GM21786 (cell line): ENCODE measurements at regions not wholly inside any gene's neighbourhood (a gene's known extent, or its start where the extent isn't known, plus 50 kb on each side); places are given as distances from the start of the nearest gene placed in this dataset.

ENCODE experiments used
- ATAC-seq: cut with Tn5 transposase; IDR thresholded peaks from one replicate; pipeline ENCODE4 v1.9.1; 2021; ENCODE audit not compliant: unreplicated experiment

- no peak for ATAC-seq
These were observed 110.4 kb upstream of the RFLNA start for GRCh38 chr12:124184456-124184855.

- no peak for ATAC-seq
These were observed 108.8 kb upstream of the RFLNA start for GRCh38 chr12:124185971-124186686.

GRCh38 chr12:124188084-124188483 lies 106.8 kb upstream of the RFLNA start:
- ATAC-seq: no peak

GRCh38 chr12:124188561-124189405 lies 106.1 kb upstream of the RFLNA start:
- ATAC-seq: no peak

GRCh38 chr12:124190312-124191023 lies 104.4 kb upstream of the RFLNA start:
- no peak for ATAC-seq

- ATAC-seq: no peak
These were observed 103.9 kb upstream of the RFLNA start for GRCh38 chr12:124191024-124191359.

- ATAC-seq: no peak
These were observed 102.9 kb upstream of the RFLNA start for GRCh38 chr12:124191966-124192365.

GRCh38 chr12:124194264-124194892 lies 100.5 kb upstream of the RFLNA start:
- ATAC-seq: no peak

- ATAC-seq: no peak
These were observed 99.9 kb upstream of the RFLNA start for GRCh38 chr12:124194893-124195566.

GRCh38 chr12:124195567-124195942 lies 99.3 kb upstream of the RFLNA start:
- no peak for ATAC-seq

GRCh38 chr12:124196236-124196635 lies 98.7 kb upstream of the RFLNA start:
- ATAC-seq: no peak

GRCh38 chr12:124201248-124201647 lies 93.6 kb upstream of the RFLNA start:
- no peak for ATAC-seq

- no peak for ATAC-seq
These were observed 91.7 kb upstream of the RFLNA start for GRCh38 chr12:124203176-124203575.

- no peak for ATAC-seq
These were observed 89.5 kb upstream of the RFLNA start for GRCh38 chr12:124205405-124205804.

GRCh38 chr12:124207049-124207448 lies 87.8 kb upstream of the RFLNA start:
- no peak for ATAC-seq

- no peak for ATAC-seq
These were observed 87.3 kb upstream of the RFLNA start for GRCh38 chr12:124207617-124208016.

GRCh38 chr12:124208489-124208888 lies 86.4 kb upstream of the RFLNA start:
- no peak for ATAC-seq

- ATAC-seq: no peak
These were observed 83.8 kb upstream of the RFLNA start for GRCh38 chr12:124210991-124211577.

GRCh38 chr12:124211753-124212152 lies 83.1 kb upstream of the RFLNA start:
- no peak for ATAC-seq

- ATAC-seq: no peak
These were observed 81.1 kb upstream of the RFLNA start for GRCh38 chr12:124213666-124214347.
